ENCODE measurements at regions not wholly inside any gene's neighbourhood (a gene's known extent, or its start where the extent isn't known, plus 50 kb on each side); places are given as distances from the start of the nearest gene placed in this dataset.

- Histone ChIP-seq H3K36me3 (ENCODE audit: control insufficient read depth in 2 of 2, extremely low read depth in 1 of 2, insufficient read depth in 2 of 2, low read length in 2 of 2) (no peaks in the 10 kb centered on the region), H3K4me2 (ENCODE audit: insufficient read depth, low read length) (no peak overlapping the region), H4K20me1 (replicated peaks; ENCODE audit: control insufficient read depth, extremely low read depth, insufficient read depth, low read length) (no peaks in the 10 kb centered on the region), H3K9me1 (replicated peaks; ENCODE audit: control insufficient read depth, extremely low read depth, insufficient read depth, low read length) (no peaks in the 10 kb centered on the region), H3K4me1 (ENCODE audit: control insufficient read depth, extremely low read depth, insufficient read depth, low read length) (no peaks in the 10 kb centered on the region), H3K9ac (replicated peaks; ENCODE audit: extremely low read depth, insufficient read depth, low read length) (no peak overlapping the region), H3K9me3 (replicated peaks; ENCODE audit: control insufficient read depth, insufficient read depth, low read length) (no peaks in the 10 kb centered on the region), H3K4me3 (replicated peaks in 1 of 3; ENCODE audit: insufficient read depth in 1 of 3, low read depth in 1 of 3, low read length in 3 of 3) (no peak overlapping the region), H3K27ac (ENCODE audit: insufficient read depth, low read depth, low read length) (no peak overlapping the region), H3K79me2 (ENCODE audit: control insufficient read depth, insufficient read depth, low read length) (no peaks in the 10 kb centered on the region), H3K27me3 (ENCODE audit: control insufficient read depth in 2 of 2, insufficient read depth in 2 of 2, low read length in 2 of 2) (no peaks in the 10 kb centered on the region), H2AFZ (ENCODE audit: low read depth, low read length) (no peak overlapping the region)
- dilution Hi-C loops (cut with MboI; ENCODE audit: extremely low pct_ligation_motif_present, low sequenced_read_pairs) (no loop called here), intact Hi-C loops (cut with micrococcal nuclease) (no loop called here)
- no peak for DNase-seq (ENCODE audit: low read depth, low spot score)
- CTCF ChIA-PET: no interaction called here
- POLR2A ChIA-PET: no interaction called here
- TF ChIP-seq POLR2AphosphoS5 (IDR thresholded peaks at IDR 0.05; ENCODE audit: insufficient read depth, low read depth, low read length) (no peak), JUN (IDR thresholded peaks at IDR 0.05; ENCODE audit: borderline replicate concordance, insufficient read depth, insufficient read length, low read depth) (no peak), EZH2 (IDR thresholded peaks at IDR 0.05; ENCODE audit: borderline replicate concordance, low read depth, low read length, severe bottlenecking) (no peak), GATA2 (IDR thresholded peaks at IDR 0.05; ENCODE audit: insufficient read depth, insufficient read length, low read depth, low read length) (no peak), POLR2A (IDR thresholded peaks at IDR 0.05; ENCODE audit: low read depth, low read length) (no peak), CTCF (IDR thresholded peaks at IDR 0.05; ENCODE audit: extremely low read depth in 1 of 2, insufficient read depth in 1 of 2, low read depth in 1 of 2, low read length in 2 of 2) (no peak), MYC (IDR thresholded peaks at IDR 0.05; ENCODE audit: low read depth, low read length) (no peak), MAX (IDR thresholded peaks at IDR 0.05; ENCODE audit: insufficient read depth, insufficient read length) (no peak), FOS (IDR thresholded peaks at IDR 0.05; ENCODE audit: borderline replicate concordance, insufficient read depth, low read length) (no peak)
- no peak for FAIRE-seq
- BruUV-seq (replicated peaks): no TSS peak
Observed at GRCh38 chr16:50478075-50478772, 70.0 kb upstream of the NKD1 start.
